HepG2 (cell line): ENCODE measurements at regions not wholly inside any gene's neighbourhood (a gene's known extent, or its start where the extent isn't known, plus 50 kb on each side); places are given as distances from the start of the nearest gene placed in this dataset.

ENCODE experiments used
- CTCF ChIP-seq: sonication (generic); formaldehyde crosslinking; IDR thresholded peaks from 2 replicates; pipeline ENCODE4 v1.5.0; 2020; ENCODE audit warnings: mild to moderate bottlenecking, missing genetic modification reagents, moderate library complexity
- DNMT1 ChIP-seq: sonication (generic); formaldehyde crosslinking; IDR thresholded peaks from 2 replicates; pipeline ENCODE4 v1.5.1; 2020; ENCODE audit warnings: mild to moderate bottlenecking, missing genetic modification reagents
- JUNB ChIP-seq: sonication (generic); formaldehyde crosslinking; IDR thresholded peaks from 2 replicates; pipeline ENCODE4 v1.8.0; 2022; ENCODE audit warnings: missing genetic modification reagents, mild to moderate bottlenecking, borderline replicate concordance
- POLR2A ChIP-seq, 2 experiments: IDR thresholded peaks; 2 replicates each; pipeline ENCODE4 v1.6.1; 2011; ENCODE audit warnings: low read depth in 2 of 2, low read length in 2 of 2, mild to moderate bottlenecking in 1 of 2, moderate library complexity in 1 of 2; ENCODE audit not compliant: insufficient read depth in 1 of 2
- SIN3B ChIP-seq: fragments of 150-350 bp; IDR thresholded peaks from 2 replicates; pipeline ENCODE4 v1.6.1; 2014; ENCODE audit warnings: low read length

GRCh38 chr14:83909507-83909906, 1620.4 kb upstream of the FLRT2 start:
- TF ChIP-seq POLR2A (IDR thresholded peaks at IDR 0.05; ENCODE audit: insufficient read depth in 1 of 2, low read depth in 2 of 2, low read length in 2 of 2) (no peak), SIN3B (no peak), DNMT1 (CRISPR knock-in tag) (no peak), JUNB (CRISPR knock-in tag) (no peak), CTCF (CRISPR knock-in tag) (no peak)
